Ishikawa (cell line): ENCODE measurements at regions not wholly inside any gene's neighbourhood (a gene's known extent, or its start where the extent isn't known, plus 50 kb on each side); places are given as distances from the start of the nearest gene placed in this dataset.

Source experiments
- CEBPB ChIP-seq: IDR thresholded peaks from 2 replicates; pipeline ENCODE4 v1.6.1; 2012
- CREB1 ChIP-seq: IDR thresholded peaks from 2 replicates; pipeline ENCODE4 v1.6.1; 2012; ENCODE audit warnings: low read depth
- EGR1 ChIP-seq: IDR thresholded peaks from 2 replicates; pipeline ENCODE4 v1.6.1; 2012
- EP300 ChIP-seq: IDR thresholded peaks from 2 replicates; pipeline ENCODE4 v1.6.1; 2012; ENCODE audit warnings: borderline replicate concordance
- FOXM1 ChIP-seq: IDR thresholded peaks from 2 replicates; pipeline ENCODE4 v1.6.1; 2012; ENCODE audit warnings: low read depth, borderline replicate concordance
- NFIC ChIP-seq: IDR thresholded peaks from 2 replicates; pipeline ENCODE4 v1.6.1; 2012
- RAD21 ChIP-seq: IDR thresholded peaks from 2 replicates; pipeline ENCODE4 v1.6.1; 2012; ENCODE audit warnings: low read depth
- TAF1 ChIP-seq: IDR thresholded peaks from 2 replicates; pipeline ENCODE4 v1.6.1; 2012; ENCODE audit warnings: low read depth, mild to moderate bottlenecking
- TCF12 ChIP-seq: IDR thresholded peaks from 2 replicates; pipeline ENCODE4 v1.6.1; 2012; ENCODE audit warnings: low read depth
- TEAD4 ChIP-seq: IDR thresholded peaks from 2 replicates; pipeline ENCODE4 v1.6.1; 2012
- YY1 ChIP-seq: IDR thresholded peaks from 2 replicates; pipeline ENCODE4 v1.6.1; 2012; ENCODE audit warnings: low read depth
- ZBTB7A ChIP-seq: IDR thresholded peaks from 2 replicates; pipeline ENCODE4 v1.6.1; 2012; ENCODE audit warnings: low read depth
- TF ChIP-seq, protein P1 (sequence below): IDR thresholded peaks from 2 replicates; pipeline ENCODE4 v1.6.1; 2012; ENCODE audit warnings: low read depth, mild to moderate bottlenecking
- TF ChIP-seq, protein P2 (sequence below): IDR thresholded peaks from 2 replicates; pipeline ENCODE4 v1.6.1; 2012
- TF ChIP-seq, protein P3 (sequence below): IDR thresholded peaks from 2 replicates; pipeline ENCODE4 v1.6.1; 2012

DNA sequence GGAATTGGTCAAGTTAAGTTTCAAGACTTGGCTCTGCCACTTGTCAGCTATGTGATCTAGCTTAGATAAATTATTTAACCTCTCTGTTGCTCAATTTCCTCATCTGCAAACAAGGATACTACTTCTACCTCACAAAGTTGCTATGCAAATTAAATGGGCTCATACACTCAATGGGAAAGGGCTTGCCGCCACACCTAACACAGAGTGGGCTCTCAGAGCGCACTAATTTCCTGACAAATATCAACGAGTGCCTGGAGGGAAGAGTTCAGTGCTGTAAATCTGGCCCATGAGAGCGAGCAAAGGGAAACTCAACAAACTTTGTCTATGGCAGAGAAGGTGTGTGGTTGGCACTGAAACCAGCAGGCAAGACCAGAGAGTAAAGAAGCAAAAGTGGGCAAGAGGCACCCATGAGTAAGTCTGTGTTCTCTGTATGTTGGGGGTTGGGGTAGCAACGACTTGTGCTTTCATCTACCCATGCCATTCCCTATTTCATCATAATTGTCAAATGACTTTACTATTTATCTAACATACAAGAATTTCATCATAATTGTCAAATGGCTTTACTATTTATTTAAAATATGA is 60.7 kb upstream of the PHF21A start:
- TF ChIP-seq FOXM1 (no peak), RAD21 (no peak), CREB1 (no peak), TEAD4 (no peak), CEBPB (no peak), TCF12 (no peak), ZBTB7A (no peak), EGR1 (no peak), TAF1 (no peak), NFIC (no peak)
- TF ChIP-seq, protein P1, sequence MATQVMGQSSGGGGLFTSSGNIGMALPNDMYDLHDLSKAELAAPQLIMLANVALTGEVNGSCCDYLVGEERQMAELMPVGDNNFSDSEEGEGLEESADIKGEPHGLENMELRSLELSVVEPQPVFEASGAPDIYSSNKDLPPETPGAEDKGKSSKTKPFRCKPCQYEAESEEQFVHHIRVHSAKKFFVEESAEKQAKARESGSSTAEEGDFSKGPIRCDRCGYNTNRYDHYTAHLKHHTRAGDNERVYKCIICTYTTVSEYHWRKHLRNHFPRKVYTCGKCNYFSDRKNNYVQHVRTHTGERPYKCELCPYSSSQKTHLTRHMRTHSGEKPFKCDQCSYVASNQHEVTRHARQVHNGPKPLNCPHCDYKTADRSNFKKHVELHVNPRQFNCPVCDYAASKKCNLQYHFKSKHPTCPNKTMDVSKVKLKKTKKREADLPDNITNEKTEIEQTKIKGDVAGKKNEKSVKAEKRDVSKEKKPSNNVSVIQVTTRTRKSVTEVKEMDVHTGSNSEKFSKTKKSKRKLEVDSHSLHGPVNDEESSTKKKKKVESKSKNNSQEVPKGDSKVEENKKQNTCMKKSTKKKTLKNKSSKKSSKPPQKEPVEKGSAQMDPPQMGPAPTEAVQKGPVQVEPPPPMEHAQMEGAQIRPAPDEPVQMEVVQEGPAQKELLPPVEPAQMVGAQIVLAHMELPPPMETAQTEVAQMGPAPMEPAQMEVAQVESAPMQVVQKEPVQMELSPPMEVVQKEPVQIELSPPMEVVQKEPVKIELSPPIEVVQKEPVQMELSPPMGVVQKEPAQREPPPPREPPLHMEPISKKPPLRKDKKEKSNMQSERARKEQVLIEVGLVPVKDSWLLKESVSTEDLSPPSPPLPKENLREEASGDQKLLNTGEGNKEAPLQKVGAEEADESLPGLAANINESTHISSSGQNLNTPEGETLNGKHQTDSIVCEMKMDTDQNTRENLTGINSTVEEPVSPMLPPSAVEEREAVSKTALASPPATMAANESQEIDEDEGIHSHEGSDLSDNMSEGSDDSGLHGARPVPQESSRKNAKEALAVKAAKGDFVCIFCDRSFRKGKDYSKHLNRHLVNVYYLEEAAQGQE, result no peak
- TF ChIP-seq, protein P2, sequence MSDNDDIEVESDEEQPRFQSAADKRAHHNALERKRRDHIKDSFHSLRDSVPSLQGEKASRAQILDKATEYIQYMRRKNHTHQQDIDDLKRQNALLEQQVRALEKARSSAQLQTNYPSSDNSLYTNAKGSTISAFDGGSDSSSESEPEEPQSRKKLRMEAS, result no peak
- TF ChIP-seq, protein P3, sequence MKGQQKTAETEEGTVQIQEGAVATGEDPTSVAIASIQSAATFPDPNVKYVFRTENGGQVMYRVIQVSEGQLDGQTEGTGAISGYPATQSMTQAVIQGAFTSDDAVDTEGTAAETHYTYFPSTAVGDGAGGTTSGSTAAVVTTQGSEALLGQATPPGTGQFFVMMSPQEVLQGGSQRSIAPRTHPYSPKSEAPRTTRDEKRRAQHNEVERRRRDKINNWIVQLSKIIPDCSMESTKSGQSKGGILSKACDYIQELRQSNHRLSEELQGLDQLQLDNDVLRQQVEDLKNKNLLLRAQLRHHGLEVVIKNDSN, result no peak

GRCh38 chr11:46181387-46181786 is 60.1 kb upstream of the PHF21A start:
- TF ChIP-seq, protein P2, result no peak
- no peak for TF ChIP-seq EGR1
- TF ChIP-seq RAD21, result no peak
- TF ChIP-seq TEAD4, result no peak
- TF ChIP-seq ZBTB7A, result no peak
- no peak for TF ChIP-seq TAF1
- no peak for TF ChIP-seq CEBPB
- TF ChIP-seq, protein P1, result no peak
- TF ChIP-seq NFIC, result no peak
- TF ChIP-seq YY1, result no peak
- TF ChIP-seq, protein P3, result no peak
- TF ChIP-seq TCF12, result no peak
- TF ChIP-seq FOXM1, result no peak

- TF ChIP-seq YY1, result no peak
- no peak for TF ChIP-seq TCF12
- no peak for TF ChIP-seq TAF1
- TF ChIP-seq FOXM1, result no peak
- TF ChIP-seq CREB1, result no peak
- no peak for TF ChIP-seq EGR1
- TF ChIP-seq EP300, result no peak
Measured at GRCh38 chr11:46180736-46181135, 59.5 kb upstream of the PHF21A start.

- TF ChIP-seq, protein P1, result no peak
- no peak for TF ChIP-seq NFIC
- TF ChIP-seq, protein P2, result no peak
- no peak for TF ChIP-seq TEAD4
- no peak for TF ChIP-seq EGR1
- no peak for TF ChIP-seq YY1
- TF ChIP-seq CREB1, result no peak
- TF ChIP-seq CEBPB, result no peak
- no peak for TF ChIP-seq FOXM1
- no peak for TF ChIP-seq TAF1
- no peak for TF ChIP-seq EP300
- TF ChIP-seq ZBTB7A, result no peak
- TF ChIP-seq TCF12, result no peak
- TF ChIP-seq RAD21, result no peak
- TF ChIP-seq, protein P3, result no peak
Measured at GRCh38 chr11:46178513-46178912, 57.3 kb upstream of the PHF21A start.
